MM.1S (cell line): ENCODE measurements at regions not wholly inside any gene's neighbourhood (a gene's known extent, or its start where the extent isn't known, plus 50 kb on each side); places are given as distances from the start of the nearest gene placed in this dataset.

ENCODE experiments used
- DNase-seq: peaks from one replicate; pipeline ENCODE4 v3.0.0-alpha.2; 2015
- H2AFZ ChIP-seq: fragments of 300-600 bp; sonication (generic); 2 replicates; pipeline ENCODE4 v1.6.0; 2016; ENCODE audit warnings: antibody characterized with exemption, low read length
- H3F3A ChIP-seq: fragments of 300-600 bp; sonication (generic); 2 replicates; pipeline ENCODE4 v1.6.1; 2016; ENCODE audit warnings: mild to moderate bottlenecking, antibody characterized with exemption, low read length, moderate library complexity, mixed read lengths; ENCODE audit not compliant: insufficient read depth
- H3K27ac ChIP-seq: fragments of 300-600 bp; sonication (generic); 2 replicates; pipeline ENCODE4 v1.5.1; 2016; ENCODE audit warnings: mild to moderate bottlenecking, low read length
- H3K27me3 ChIP-seq: fragments of 300-600 bp; sonication (generic); replicated peaks from 2 replicates; pipeline ENCODE4 v1.6.0; 2016; ENCODE audit warnings: low read length; ENCODE audit not compliant: insufficient read depth
- H3K36me3 ChIP-seq: fragments of 300-600 bp; sonication (generic); replicated peaks from 2 replicates; pipeline ENCODE4 v1.6.1; 2016; ENCODE audit warnings: mild to moderate bottlenecking, low read length, mixed read lengths; ENCODE audit not compliant: insufficient read depth
- H3K4me1 ChIP-seq: fragments of 300-600 bp; sonication (generic); 2 replicates; pipeline ENCODE4 v1.6.1; 2016; ENCODE audit warnings: low read length, mixed read lengths
- H3K4me2 ChIP-seq: fragments of 300-600 bp; sonication (generic); 2 replicates; pipeline ENCODE4 v1.6.0; 2016; ENCODE audit warnings: low read depth, low read length
- H3K4me3 ChIP-seq: fragments of 300-600 bp; sonication (generic); 2 replicates; pipeline ENCODE4 v1.5.1; 2016; ENCODE audit warnings: low read length, mixed read lengths
- H3K79me2 ChIP-seq: fragments of 300-600 bp; sonication (generic); 2 replicates; pipeline ENCODE4 v1.6.1; 2016; ENCODE audit warnings: mixed run types, low read length, mixed read lengths
- H3K9ac ChIP-seq: fragments of 300-600 bp; sonication (generic); 2 replicates; pipeline ENCODE4 v1.6.1; 2016; ENCODE audit warnings: low read length, mixed read lengths
- H3K9me2 ChIP-seq: fragments of 300-600 bp; sonication (generic); replicated peaks from 2 replicates; pipeline ENCODE4 v1.6.1; 2016; ENCODE audit warnings: mild to moderate bottlenecking, low read length, mixed read lengths; ENCODE audit not compliant: insufficient read depth
- H3K9me3 ChIP-seq: fragments of 300-600 bp; sonication (generic); replicated peaks from 2 replicates; pipeline ENCODE4 v1.6.1; 2016; ENCODE audit warnings: mild to moderate bottlenecking, low read length, mixed read lengths; ENCODE audit not compliant: insufficient read depth
- H4K20me1 ChIP-seq: fragments of 300-600 bp; sonication (generic); 2 replicates; pipeline ENCODE4 v1.6.1; 2016; ENCODE audit warnings: mild to moderate bottlenecking, low read length, moderate library complexity, mixed read lengths; ENCODE audit not compliant: insufficient read depth
- CTCF ChIP-seq: fragments of 300-600 bp; sonication (generic); IDR thresholded peaks from 2 replicates; pipeline ENCODE4 v1.5.1; 2016; ENCODE audit warnings: antibody characterized with exemption, low read length, mixed read lengths
- EZH2 ChIP-seq: fragments of 300-600 bp; sonication (generic); optimal IDR thresholded peaks from 2 replicates; pipeline ENCODE3; 2017; ENCODE audit warnings: low read depth, mild to moderate bottlenecking, antibody characterized with exemption, low read length, mixed read lengths
- EZH2phosphoT487 ChIP-seq: fragments of 300-600 bp; sonication (generic); IDR thresholded peaks from 2 replicates; pipeline ENCODE4 v1.6.1; 2018; ENCODE audit warnings: antibody characterized with exemption, low read length

- H3K79me2 ChIP-seq: no peaks in the 10 kb centered on the region
- DNase-seq: no peak
- H3K9ac ChIP-seq: no peak overlapping the region
- H3F3A ChIP-seq: no peaks in the 10 kb centered on the region
- H3K27me3 ChIP-seq: no peaks in the 10 kb centered on the region
- H3K4me2 ChIP-seq: no peak overlapping the region
- H3K9me3 ChIP-seq: no peaks in the 10 kb centered on the region
- no peaks in the 10 kb centered on the region for H4K20me1 ChIP-seq
- no peaks in the 10 kb centered on the region for H3K4me1 ChIP-seq
- no peak overlapping the region for H3K4me3 ChIP-seq
- no peaks in the 10 kb centered on the region for H3K36me3 ChIP-seq
- no peaks in the 10 kb centered on the region for H3K9me2 ChIP-seq
- H3K27ac ChIP-seq: no peak overlapping the region
- TF ChIP-seq CTCF: no peak
- no peak for TF ChIP-seq EZH2phosphoT487
- TF ChIP-seq EZH2: no peak
- no peak overlapping the region for H2AFZ ChIP-seq
Observed at GRCh38 chr1:222865718-222866117, 50.9 kb downstream of the DISP1 start.

- no peaks in the 10 kb centered on the region for H3F3A ChIP-seq
- H3K4me2 ChIP-seq: no peak overlapping the region
- H3K4me3 ChIP-seq: no peak overlapping the region
- no peaks in the 10 kb centered on the region for H3K9me3 ChIP-seq
- no peaks in the 10 kb centered on the region for H3K9me2 ChIP-seq
- no peaks in the 10 kb centered on the region for H3K79me2 ChIP-seq
- no peaks in the 10 kb centered on the region for H4K20me1 ChIP-seq
- no peak for TF ChIP-seq EZH2phosphoT487
- TF ChIP-seq CTCF: no peak
- no peak for TF ChIP-seq EZH2
- no peaks in the 10 kb centered on the region for H3K4me1 ChIP-seq
- DNase-seq: no peak
- no peaks in the 10 kb centered on the region for H3K27me3 ChIP-seq
- no peak overlapping the region for H2AFZ ChIP-seq
- H3K27ac ChIP-seq: no peak overlapping the region
- no peak overlapping the region for H3K9ac ChIP-seq
- no peaks in the 10 kb centered on the region for H3K36me3 ChIP-seq
Observed at GRCh38 chr1:222867316-222867715, 52.5 kb downstream of the DISP1 start.

GRCh38 chr1:222876182-222876581, 61.3 kb downstream of the DISP1 start:
- no peaks in the 10 kb centered on the region for H3K9me2 ChIP-seq
- no peak overlapping the region for H3K27ac ChIP-seq
- no peaks in the 10 kb centered on the region for H3F3A ChIP-seq
- no peak for DNase-seq
- H3K9me3 ChIP-seq: no peaks in the 10 kb centered on the region
- H3K27me3 ChIP-seq: no peaks in the 10 kb centered on the region
- no peaks in the 10 kb centered on the region for H3K4me1 ChIP-seq
- H3K4me2 ChIP-seq: no peak overlapping the region
- H4K20me1 ChIP-seq: no peaks in the 10 kb centered on the region
- H3K9ac ChIP-seq: no peak overlapping the region
- no peak for TF ChIP-seq EZH2
- no peak for TF ChIP-seq CTCF
- no peak for TF ChIP-seq EZH2phosphoT487
- no peaks in the 10 kb centered on the region for H3K79me2 ChIP-seq
- H3K36me3 ChIP-seq: no peaks in the 10 kb centered on the region
- no peak overlapping the region for H2AFZ ChIP-seq
- no peak overlapping the region for H3K4me3 ChIP-seq

- TF ChIP-seq EZH2 (no peak), EZH2phosphoT487 (no peak), CTCF (no peak)
- no peak overlapping the region for H3K27ac ChIP-seq
- no peaks in the 10 kb centered on the region for H3K36me3 ChIP-seq
- H3K9ac ChIP-seq: no peak overlapping the region
- no peaks in the 10 kb centered on the region for H3K79me2 ChIP-seq
- no peaks in the 10 kb centered on the region for H4K20me1 ChIP-seq
- no peaks in the 10 kb centered on the region for H3F3A ChIP-seq
- no peak overlapping the region for H2AFZ ChIP-seq
- no peaks in the 10 kb centered on the region for H3K9me2 ChIP-seq
- no peak overlapping the region for H3K4me3 ChIP-seq
- DNase-seq: no peak
- H3K9me3 ChIP-seq: no peaks in the 10 kb centered on the region
- no peak overlapping the region for H3K4me2 ChIP-seq
- no peaks in the 10 kb centered on the region for H3K27me3 ChIP-seq
- H3K4me1 ChIP-seq: no peaks in the 10 kb centered on the region
Observed at GRCh38 chr1:222877854-222878253, 63.0 kb downstream of the DISP1 start.
